Hepatocyte (in vitro differentiated cells): ENCODE measurements at regions not wholly inside any gene's neighbourhood (a gene's known extent, or its start where the extent isn't known, plus 50 kb on each side); places are given as distances from the start of the nearest gene placed in this dataset.

Source experiments
- DNase-seq: peaks from one replicate; pipeline ENCODE4 v3.0.0-alpha.2; 2016; ENCODE audit warnings: low spot score
- H2AFZ ChIP-seq: fragments of 200-600 bp; sonication (generic); 2 replicates; pipeline ENCODE4 v1.6.0; 2016; ENCODE audit warnings: antibody characterized with exemption, mild to moderate bottlenecking
- H3K27ac ChIP-seq: fragments of 200-600 bp; sonication (generic); 2 replicates; pipeline ENCODE4 v1.5.1; 2016; ENCODE audit warnings: mild to moderate bottlenecking
- H3K27me3 ChIP-seq: fragments of 200-600 bp; sonication (generic); 2 replicates; pipeline ENCODE4 v1.6.1; 2016
- H3K36me3 ChIP-seq: fragments of 200-600 bp; sonication (generic); replicated peaks from 2 replicates; pipeline ENCODE4 v1.5.1; 2016; ENCODE audit warnings: low read depth; ENCODE audit not compliant: insufficient read depth
- H3K4me1 ChIP-seq: fragments of 200-600 bp; sonication (generic); 2 replicates; pipeline ENCODE4 v1.5.1; 2016; ENCODE audit warnings: mild to moderate bottlenecking, moderate library complexity; ENCODE audit not compliant: insufficient read depth
- H3K4me2 ChIP-seq: fragments of 200-600 bp; sonication (generic); 2 replicates; pipeline ENCODE4 v1.6.0; 2016
- H3K4me3 ChIP-seq: fragments of 200-600 bp; sonication (generic); 2 replicates; pipeline ENCODE4 v1.5.1; 2016; ENCODE audit warnings: mild to moderate bottlenecking
- H3K79me2 ChIP-seq: fragments of 200-600 bp; sonication (generic); 2 replicates; pipeline ENCODE4 v1.6.0; 2017; ENCODE audit warnings: mild to moderate bottlenecking
- H3K9me2 ChIP-seq: fragments of 200-600 bp; sonication (generic); replicated peaks from 2 replicates; pipeline ENCODE4 v1.6.0; 2017; ENCODE audit warnings: mild to moderate bottlenecking; ENCODE audit not compliant: insufficient read depth
- H3K9me3 ChIP-seq: fragments of 200-600 bp; sonication (generic); 2 replicates; pipeline ENCODE4 v1.5.1; 2016; ENCODE audit warnings: low read depth, mild to moderate bottlenecking
- H4K20me1 ChIP-seq: fragments of 200-600 bp; sonication (generic); 2 replicates; pipeline ENCODE4 v1.6.0; 2016; ENCODE audit warnings: mild to moderate bottlenecking; ENCODE audit not compliant: insufficient read depth, poor library complexity, severe bottlenecking
- CTCF ChIP-seq: fragments of 200-600 bp; sonication (generic); IDR thresholded peaks from 2 replicates; pipeline ENCODE4 v1.5.1; 2016; ENCODE audit warnings: antibody characterized with exemption, mild to moderate bottlenecking; ENCODE audit not compliant: poor library complexity
- EZH2 ChIP-seq: fragments of 200-600 bp; sonication (generic); IDR thresholded peaks from 2 replicates; pipeline ENCODE4 v1.6.1; 2016; ENCODE audit warnings: antibody characterized with exemption, mild to moderate bottlenecking, borderline replicate concordance
- EZH2phosphoT487 ChIP-seq: fragments of 200-600 bp; sonication (generic); IDR thresholded peaks from one replicate; pipeline ENCODE4 v1.6.1; 2018; ENCODE audit warnings: antibody characterized with exemption, mild to moderate bottlenecking, low read depth, moderate library complexity; ENCODE audit not compliant: unreplicated experiment, severe bottlenecking
- WGBS: methylation state at CpG from one replicate; pipeline ENCODE4 v1.1.6; 2016; ENCODE audit warnings: low lambda C conversion rate; ENCODE audit errors: missing lambda C conversion rate; 5-methylcytosine and 5-hydroxymethylcytosine counted together

DNA sequence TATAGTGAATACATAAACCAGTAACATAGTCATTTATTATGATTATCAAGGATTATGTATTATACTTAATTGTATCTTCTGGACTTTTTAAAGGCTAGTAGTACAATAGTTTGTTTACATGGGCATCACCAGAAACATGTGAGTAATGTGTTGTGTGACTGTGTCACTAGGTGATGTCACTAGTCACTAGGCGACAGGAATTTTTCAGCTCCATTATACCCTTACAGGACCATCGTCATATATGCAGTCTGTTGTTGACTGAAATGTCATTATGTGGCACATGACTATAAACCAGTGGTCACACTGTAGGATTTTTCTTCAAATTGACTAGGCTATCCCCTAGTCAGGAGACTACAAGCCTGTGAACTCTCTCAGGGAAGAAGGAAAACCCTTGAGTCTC, 86.5 kb upstream of the CENPW start:
- H3K27ac ChIP-seq: no peak overlapping the region
- no peaks in the 10 kb centered on the region for H3K36me3 ChIP-seq
- H4K20me1 ChIP-seq: no peaks in the 10 kb centered on the region
- no peak for TF ChIP-seq CTCF
- H3K4me3 ChIP-seq: no peak overlapping the region
- DNase-seq: no peak
- H3K79me2 ChIP-seq: no peaks in the 10 kb centered on the region
- H3K4me1 ChIP-seq: no peaks in the 10 kb centered on the region
- H3K4me2 ChIP-seq: no peak overlapping the region
- H3K27me3 ChIP-seq: no peaks in the 10 kb centered on the region
- WGBS: 91% methylated on average over 2 of the region's 2 CpGs
- no peaks in the 10 kb centered on the region for H3K9me2 ChIP-seq
- H3K9me3 ChIP-seq: no peaks in the 10 kb centered on the region
- no peak overlapping the region for H2AFZ ChIP-seq

DNA sequence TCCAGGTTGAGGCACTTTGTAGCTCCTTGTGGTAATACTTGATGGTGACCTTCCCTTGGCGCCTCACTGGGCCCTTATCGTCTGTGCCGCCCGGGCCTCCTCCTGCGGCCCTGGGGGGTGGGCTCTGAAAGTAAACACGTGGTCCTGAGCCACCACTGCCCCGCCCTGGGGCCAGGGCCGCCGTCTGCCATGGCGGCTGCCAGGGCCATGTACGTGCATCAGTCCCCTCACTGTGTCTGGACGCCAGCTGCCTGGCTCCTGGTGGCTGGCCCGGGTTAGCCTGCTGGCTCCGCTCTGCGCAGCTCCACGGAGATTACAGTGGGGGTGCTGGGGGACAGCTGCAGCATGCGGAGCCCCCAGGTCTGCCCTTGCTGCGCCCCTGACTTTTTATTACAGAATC, 81.8 kb upstream of the CENPW start:
- no peak overlapping the region for H2AFZ ChIP-seq
- TF ChIP-seq EZH2phosphoT487 (no peak), EZH2 (no peak), CTCF (no peak)
- H3K9me2 ChIP-seq: no peaks in the 10 kb centered on the region
- H3K4me3 ChIP-seq: no peak overlapping the region
- H3K27ac ChIP-seq: no peak overlapping the region
- H3K27me3 ChIP-seq: no peaks in the 10 kb centered on the region
- no peaks in the 10 kb centered on the region for H3K36me3 ChIP-seq
- 96% methylated on average over 18 of the region's 18 CpGs for WGBS
- H3K79me2 ChIP-seq: no peaks in the 10 kb centered on the region
- H3K4me2 ChIP-seq: no peak overlapping the region
- H3K9me3 ChIP-seq: no peaks in the 10 kb centered on the region
- no peak for DNase-seq
- H4K20me1 ChIP-seq: no peaks in the 10 kb centered on the region
- no peaks in the 10 kb centered on the region for H3K4me1 ChIP-seq

GRCh38 chr6:126261792-126262421, 78.0 kb upstream of the CENPW start:
- H3K27ac ChIP-seq: no peak overlapping the region
- H2AFZ ChIP-seq: no peak overlapping the region
- no peak overlapping the region for H3K4me3 ChIP-seq
- DNase-seq: no peak
- H3K27me3 ChIP-seq: no peaks in the 10 kb centered on the region
- H3K36me3 ChIP-seq: no peaks in the 10 kb centered on the region
- 95% methylated on average over 7 of the region's 7 CpGs for WGBS
- no peak for TF ChIP-seq EZH2
- TF ChIP-seq EZH2phosphoT487: no peak
- no peak for TF ChIP-seq CTCF
- no peaks in the 10 kb centered on the region for H4K20me1 ChIP-seq
- H3K9me3 ChIP-seq: no peaks in the 10 kb centered on the region
- H3K4me2 ChIP-seq: no peak overlapping the region
- no peaks in the 10 kb centered on the region for H3K4me1 ChIP-seq
- H3K79me2 ChIP-seq: no peaks in the 10 kb centered on the region
- H3K9me2 ChIP-seq: no peaks in the 10 kb centered on the region

DNA sequence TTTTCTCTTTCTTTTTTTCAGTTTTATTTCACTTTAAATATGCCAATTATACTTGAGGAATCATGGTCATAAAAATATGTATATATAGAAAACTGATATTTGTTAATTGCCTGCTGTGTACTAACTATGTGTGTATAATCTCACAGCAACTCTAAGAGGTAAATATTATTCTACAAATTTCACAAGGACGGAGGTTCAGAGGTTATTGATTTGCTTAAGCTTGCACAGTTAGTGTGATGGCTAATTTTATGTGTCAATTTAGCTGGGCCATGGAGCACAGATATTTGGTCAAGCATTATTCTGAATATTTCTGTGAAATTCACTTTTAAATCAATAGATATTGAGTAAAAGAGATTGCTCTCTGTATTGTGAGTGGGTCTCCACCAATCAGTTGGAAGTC, 75.7 kb upstream of the CENPW start:
- H3K27me3 ChIP-seq: no peaks in the 10 kb centered on the region

More for the DNA sequence above, 75.7 kb upstream of the CENPW start:
- Histone ChIP-seq H3K9me3 (no peaks in the 10 kb centered on the region), H3K79me2 (no peaks in the 10 kb centered on the region), H3K4me1 (no peaks in the 10 kb centered on the region), H2AFZ (no peak overlapping the region), H4K20me1 (no peaks in the 10 kb centered on the region), H3K27ac (no peak overlapping the region), H3K36me3 (no peaks in the 10 kb centered on the region), H3K9me2 (no peaks in the 10 kb centered on the region), H3K4me2 (no peak overlapping the region), H3K4me3 (no peak overlapping the region)
- no peak for DNase-seq
- WGBS: 82% methylated on average over 1 of the region's 1 CpG
- TF ChIP-seq EZH2 (no peak), CTCF (no peak), EZH2phosphoT487 (no peak)
